Fibroblast of villous mesenchyme (primary cell): ENCODE measurements at regions not wholly inside any gene's neighbourhood (a gene's known extent, or its start where the extent isn't known, plus 50 kb on each side); places are given as distances from the start of the nearest gene placed in this dataset.
A peak's percentile ranks its signal among the peaks of the same experiment; 100 is the strongest.
"Not testable (repeated sequence)": the region's sequence is repeated elsewhere in the genome, so short reads cannot be mapped to it uniquely, and the experiment has no call there.

Experiments used
- DNase-seq: peaks from one replicate; pipeline ENCODE4 v3.0.0-alpha.2; 2010; ENCODE audit warnings: low read depth
- H3K4me3 ChIP-seq: 2 replicates; pipeline ENCODE4 v1.5.1; 2011; ENCODE audit warnings: low read depth, mild to moderate bottlenecking, low read length
- TF ChIP-seq, protein P1 (sequence below): IDR thresholded peaks from 2 replicates; pipeline ENCODE4 v1.5.1; 2012; ENCODE audit warnings: low read depth, mild to moderate bottlenecking, low read length; ENCODE audit not compliant: insufficient read depth

GRCh38 chr13:80828759-80829158 is 487.8 kb upstream of the SPRY2 start:
- H3K4me3 ChIP-seq, result no peak overlapping the region
- TF ChIP-seq, protein P1, sequence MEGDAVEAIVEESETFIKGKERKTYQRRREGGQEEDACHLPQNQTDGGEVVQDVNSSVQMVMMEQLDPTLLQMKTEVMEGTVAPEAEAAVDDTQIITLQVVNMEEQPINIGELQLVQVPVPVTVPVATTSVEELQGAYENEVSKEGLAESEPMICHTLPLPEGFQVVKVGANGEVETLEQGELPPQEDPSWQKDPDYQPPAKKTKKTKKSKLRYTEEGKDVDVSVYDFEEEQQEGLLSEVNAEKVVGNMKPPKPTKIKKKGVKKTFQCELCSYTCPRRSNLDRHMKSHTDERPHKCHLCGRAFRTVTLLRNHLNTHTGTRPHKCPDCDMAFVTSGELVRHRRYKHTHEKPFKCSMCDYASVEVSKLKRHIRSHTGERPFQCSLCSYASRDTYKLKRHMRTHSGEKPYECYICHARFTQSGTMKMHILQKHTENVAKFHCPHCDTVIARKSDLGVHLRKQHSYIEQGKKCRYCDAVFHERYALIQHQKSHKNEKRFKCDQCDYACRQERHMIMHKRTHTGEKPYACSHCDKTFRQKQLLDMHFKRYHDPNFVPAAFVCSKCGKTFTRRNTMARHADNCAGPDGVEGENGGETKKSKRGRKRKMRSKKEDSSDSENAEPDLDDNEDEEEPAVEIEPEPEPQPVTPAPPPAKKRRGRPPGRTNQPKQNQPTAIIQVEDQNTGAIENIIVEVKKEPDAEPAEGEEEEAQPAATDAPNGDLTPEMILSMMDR, result no peak
- DNase-seq, result no peak

DNA sequence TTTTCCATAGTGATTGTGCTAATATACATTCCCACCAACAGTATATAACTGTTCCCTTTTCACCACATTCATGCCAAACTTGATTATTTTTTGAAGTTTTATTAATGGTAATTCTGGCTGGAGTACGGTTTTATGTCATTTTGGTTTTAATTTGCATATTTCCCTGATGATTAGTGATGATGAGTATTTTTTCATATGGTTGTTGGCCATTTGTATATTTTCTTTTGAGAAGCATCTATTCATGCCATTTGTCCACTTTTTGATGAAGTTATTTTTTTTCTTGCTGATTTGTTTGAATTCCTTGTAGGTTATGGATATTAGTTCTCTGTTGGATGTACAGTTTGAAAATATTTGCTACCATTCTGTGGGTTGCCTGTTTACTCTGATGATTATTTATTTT is 484.4 kb upstream of the SPRY2 start:
- H3K4me3 ChIP-seq, result no peak overlapping the region
- TF ChIP-seq, protein P1, result no peak
- no peak for DNase-seq

- no peak overlapping the region for H3K4me3 ChIP-seq
- TF ChIP-seq, protein P1, result no peak
- peak; percentile 41 for DNase-seq
Observed at GRCh38 chr13:80824229-80824628, 483.3 kb upstream of the SPRY2 start.

- H3K4me3 ChIP-seq, result no peak overlapping the region
- TF ChIP-seq, protein P1, result no peak
- DNase-seq, result no peak
Observed at GRCh38 chr13:80823472-80823871, 482.5 kb upstream of the SPRY2 start.

DNA sequence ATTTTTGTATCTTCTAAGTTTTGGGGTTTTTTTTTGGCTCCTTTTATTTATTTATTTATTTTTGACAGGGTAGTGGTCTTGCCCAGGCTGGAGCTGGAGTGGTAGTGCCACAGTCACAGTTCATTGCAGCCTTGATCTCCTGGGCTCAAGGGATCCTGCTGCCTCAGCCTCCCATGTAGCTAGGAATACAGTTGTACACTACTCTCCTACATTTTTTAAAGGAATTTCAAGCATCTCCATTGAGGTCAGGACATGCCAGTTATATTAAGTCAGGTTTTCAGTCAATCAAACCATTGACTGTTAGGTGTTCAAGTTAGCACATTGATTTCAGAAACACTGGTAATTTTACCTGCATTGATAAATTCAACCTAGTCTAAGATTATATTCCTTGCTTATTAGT is 480.5 kb upstream of the SPRY2 start:
- TF ChIP-seq, protein P1, result no peak
- H3K4me3 ChIP-seq, result no peak overlapping the region
- no peak for DNase-seq

DNA sequence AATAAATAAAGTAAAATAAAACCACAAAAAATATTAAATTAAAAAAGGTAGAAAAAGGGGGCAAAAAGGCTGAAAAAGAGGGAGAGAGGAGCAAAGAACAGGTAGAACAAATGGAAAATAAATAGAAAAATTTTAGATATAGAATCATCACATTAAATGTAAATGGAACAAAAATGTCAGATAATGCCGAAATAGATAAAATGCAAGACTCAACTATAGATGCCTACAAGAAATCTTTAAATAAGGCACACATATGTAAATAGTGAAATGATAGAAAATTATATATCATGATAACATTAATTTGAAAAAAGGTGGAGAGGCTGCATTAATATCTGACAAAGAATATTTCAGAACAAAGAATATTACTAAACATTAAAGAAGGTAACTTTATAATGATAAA is 477.1 kb upstream of the SPRY2 start:
- no peak overlapping the region for H3K4me3 ChIP-seq
- DNase-seq, result no peak
- TF ChIP-seq, protein P1, result no peak

DNA sequence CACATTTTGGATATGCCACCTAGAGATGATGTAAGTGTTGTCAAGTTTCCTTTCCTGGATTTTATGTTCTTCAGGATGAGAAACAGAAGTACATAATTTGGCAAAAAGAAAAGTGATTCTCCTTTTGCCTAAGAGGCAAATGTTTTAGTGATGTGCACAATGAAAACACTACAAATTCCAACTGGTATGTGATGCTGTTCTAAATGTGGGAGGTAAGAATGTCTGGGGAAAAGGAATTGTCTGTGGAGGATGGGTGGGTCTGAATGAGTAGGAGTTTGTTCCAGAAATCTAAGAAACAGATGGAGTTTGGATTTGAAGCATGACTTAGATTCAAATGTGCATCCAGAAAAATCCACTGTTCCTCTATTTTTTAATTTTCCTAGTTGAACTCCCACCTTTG is 473.6 kb upstream of the SPRY2 start:
- DNase-seq, result peak; percentile 32
- no peak overlapping the region for H3K4me3 ChIP-seq
- TF ChIP-seq, protein P1, result no peak

GRCh38 chr13:80810294-80810693 is 469.4 kb upstream of the SPRY2 start:
- not testable (repeated sequence) for DNase-seq, H3K4me3 ChIP-seq
